22Rv1 (cell line): ENCODE measurements at regions not wholly inside any gene's neighbourhood (a gene's known extent, or its start where the extent isn't known, plus 50 kb on each side); places are given as distances from the start of the nearest gene placed in this dataset.

Experiments
- ZFX ChIP-seq: fragments of 450-650 bp; IDR thresholded peaks from 2 replicates; pipeline ENCODE4 v1.6.1; 2017; ENCODE audit warnings: antibody characterized with exemption, borderline replicate concordance
- TF ChIP-seq, protein P1 (sequence below): fragments of 450-650 bp; IDR thresholded peaks from 2 replicates; pipeline ENCODE4 v1.5.1; 2017; ENCODE audit warnings: mild to moderate bottlenecking

DNA sequence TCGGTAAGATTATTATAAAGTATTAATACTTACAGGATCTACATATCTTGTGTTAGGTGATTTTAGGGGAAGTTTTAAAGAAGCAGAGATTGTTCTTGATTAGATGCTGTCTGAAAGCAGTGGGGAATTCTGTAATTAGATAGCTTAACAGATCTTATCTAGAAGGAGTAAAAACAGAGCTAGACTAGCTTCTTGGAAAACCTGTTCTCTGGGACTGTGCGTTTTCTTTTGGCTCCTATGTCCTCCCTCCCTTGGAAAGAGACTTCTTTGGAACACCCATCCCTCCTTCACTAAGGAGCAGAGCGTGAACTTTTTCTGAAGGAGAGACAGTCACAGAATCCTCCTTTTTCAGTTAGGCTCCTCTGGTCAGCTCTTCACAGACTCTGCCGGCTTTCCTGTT lies 83.5 kb upstream of the ZNF184 start:
- TF ChIP-seq, protein P1, sequence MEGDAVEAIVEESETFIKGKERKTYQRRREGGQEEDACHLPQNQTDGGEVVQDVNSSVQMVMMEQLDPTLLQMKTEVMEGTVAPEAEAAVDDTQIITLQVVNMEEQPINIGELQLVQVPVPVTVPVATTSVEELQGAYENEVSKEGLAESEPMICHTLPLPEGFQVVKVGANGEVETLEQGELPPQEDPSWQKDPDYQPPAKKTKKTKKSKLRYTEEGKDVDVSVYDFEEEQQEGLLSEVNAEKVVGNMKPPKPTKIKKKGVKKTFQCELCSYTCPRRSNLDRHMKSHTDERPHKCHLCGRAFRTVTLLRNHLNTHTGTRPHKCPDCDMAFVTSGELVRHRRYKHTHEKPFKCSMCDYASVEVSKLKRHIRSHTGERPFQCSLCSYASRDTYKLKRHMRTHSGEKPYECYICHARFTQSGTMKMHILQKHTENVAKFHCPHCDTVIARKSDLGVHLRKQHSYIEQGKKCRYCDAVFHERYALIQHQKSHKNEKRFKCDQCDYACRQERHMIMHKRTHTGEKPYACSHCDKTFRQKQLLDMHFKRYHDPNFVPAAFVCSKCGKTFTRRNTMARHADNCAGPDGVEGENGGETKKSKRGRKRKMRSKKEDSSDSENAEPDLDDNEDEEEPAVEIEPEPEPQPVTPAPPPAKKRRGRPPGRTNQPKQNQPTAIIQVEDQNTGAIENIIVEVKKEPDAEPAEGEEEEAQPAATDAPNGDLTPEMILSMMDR, result no peak
- TF ChIP-seq ZFX, result no peak
